GM12878 (cell line): ENCODE measurements at regions not wholly inside any gene's neighbourhood (a gene's known extent, or its start where the extent isn't known, plus 50 kb on each side); places are given as distances from the start of the nearest gene placed in this dataset.
A peak's percentile ranks its signal among the peaks of the same experiment; 100 is the strongest.

Experiments used
- CBX5 ChIP-seq: sonication (generic); IDR thresholded peaks from 2 replicates; pipeline ENCODE4 v1.6.1; 2016; ENCODE audit warnings: low read depth, moderate library complexity, mild to moderate bottlenecking, inconsistent platforms
- CREB1 ChIP-seq: IDR thresholded peaks from 2 replicates; pipeline ENCODE4 v1.6.1; 2012; ENCODE audit warnings: low read depth, mild to moderate bottlenecking, inconsistent platforms
- HCFC1 ChIP-seq: fragments of 150-350 bp; IDR thresholded peaks from 2 replicates; pipeline ENCODE4 v1.6.1; 2014; ENCODE audit warnings: low read length
- KAT2A ChIP-seq: conservative IDR thresholded peaks from 2 replicates; pipeline ENCODE4 v1.6.1; 2011; ENCODE audit warnings: low read depth, low read length; ENCODE audit not compliant: control insufficient read depth
- MEF2B ChIP-seq: fragments of 450-650 bp; IDR thresholded peaks from 2 replicates; pipeline ENCODE4 v1.6.1; 2018; ENCODE audit warnings: mild to moderate bottlenecking, moderate library complexity; ENCODE audit not compliant: partially characterized antibody, poor library complexity, severe bottlenecking
- SREBF1 ChIP-seq: IDR thresholded peaks from 2 replicates; pipeline ENCODE4 v1.6.1; 2012; ENCODE audit warnings: mild to moderate bottlenecking, low read length
- ZBED1 ChIP-seq: IDR thresholded peaks from 2 replicates; pipeline ENCODE4 v1.6.1; 2016; ENCODE audit warnings: borderline replicate concordance
- ZZZ3 ChIP-seq: IDR thresholded peaks from 2 replicates; pipeline ENCODE4 v1.6.1; 2011; ENCODE audit warnings: low read depth; ENCODE audit not compliant: control insufficient read depth, insufficient read length
- TF ChIP-seq, protein P1 (sequence below): fragments of 450-650 bp; IDR thresholded peaks from 2 replicates; pipeline ENCODE4 v1.6.1; 2018; ENCODE audit warnings: mild to moderate bottlenecking, low read depth, moderate library complexity; ENCODE audit not compliant: partially characterized antibody
- TF ChIP-seq, protein P2 (sequence below): IDR thresholded peaks from 2 replicates; pipeline ENCODE4 v1.6.1; 2012; ENCODE audit warnings: improper control_type of control experiment, low read depth, low read length; ENCODE audit not compliant: insufficient replicate concordance
- TF ChIP-seq, protein P3 (sequence below): fragments of 450-650 bp; IDR thresholded peaks from 2 replicates; pipeline ENCODE4 v1.6.1; 2017; ENCODE audit warnings: mild to moderate bottlenecking, moderate library complexity
- TF ChIP-seq, protein P4 (sequence below): IDR thresholded peaks from 2 replicates; pipeline ENCODE4 v1.6.1; 2012; ENCODE audit warnings: low read depth, low read length, improper control_type of control experiment
- TF ChIP-seq, protein P5 (sequence below): IDR thresholded peaks from 2 replicates; pipeline ENCODE4 v1.6.1; 2012; ENCODE audit warnings: mild to moderate bottlenecking, low read depth, low read length

DNA sequence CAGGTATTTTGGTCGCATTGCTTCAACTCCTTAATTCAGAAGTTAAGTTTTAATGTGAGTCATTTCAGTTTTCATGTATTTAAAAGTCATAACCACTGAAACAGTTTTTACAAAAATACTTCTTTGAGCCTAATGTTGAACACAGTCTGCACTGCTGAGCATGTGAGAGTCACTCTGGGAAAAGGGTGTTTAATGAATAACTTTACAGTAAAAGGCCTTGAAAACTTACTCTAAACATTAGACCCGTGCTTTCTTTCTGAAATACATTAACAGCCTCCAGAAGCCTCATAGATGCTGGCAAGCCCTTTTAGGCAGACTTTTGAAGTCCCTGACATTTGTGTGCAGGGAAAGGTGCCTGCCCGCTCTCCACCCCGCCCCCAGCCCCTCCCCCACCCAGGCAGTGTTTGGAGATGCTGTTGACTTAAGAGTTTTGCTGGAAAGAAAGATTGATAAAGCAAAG lies 68.9 kb upstream of the NR2F2 start (continued):
- TF ChIP-seq MEF2B (peak; percentile 62), CREB1 (no peak), HCFC1 (no peak), CBX5 (no peak), KAT2A (no peak), ZZZ3 (no peak), ZBED1 (no peak), SREBF1 (no peak)
- TF ChIP-seq, protein P1, sequence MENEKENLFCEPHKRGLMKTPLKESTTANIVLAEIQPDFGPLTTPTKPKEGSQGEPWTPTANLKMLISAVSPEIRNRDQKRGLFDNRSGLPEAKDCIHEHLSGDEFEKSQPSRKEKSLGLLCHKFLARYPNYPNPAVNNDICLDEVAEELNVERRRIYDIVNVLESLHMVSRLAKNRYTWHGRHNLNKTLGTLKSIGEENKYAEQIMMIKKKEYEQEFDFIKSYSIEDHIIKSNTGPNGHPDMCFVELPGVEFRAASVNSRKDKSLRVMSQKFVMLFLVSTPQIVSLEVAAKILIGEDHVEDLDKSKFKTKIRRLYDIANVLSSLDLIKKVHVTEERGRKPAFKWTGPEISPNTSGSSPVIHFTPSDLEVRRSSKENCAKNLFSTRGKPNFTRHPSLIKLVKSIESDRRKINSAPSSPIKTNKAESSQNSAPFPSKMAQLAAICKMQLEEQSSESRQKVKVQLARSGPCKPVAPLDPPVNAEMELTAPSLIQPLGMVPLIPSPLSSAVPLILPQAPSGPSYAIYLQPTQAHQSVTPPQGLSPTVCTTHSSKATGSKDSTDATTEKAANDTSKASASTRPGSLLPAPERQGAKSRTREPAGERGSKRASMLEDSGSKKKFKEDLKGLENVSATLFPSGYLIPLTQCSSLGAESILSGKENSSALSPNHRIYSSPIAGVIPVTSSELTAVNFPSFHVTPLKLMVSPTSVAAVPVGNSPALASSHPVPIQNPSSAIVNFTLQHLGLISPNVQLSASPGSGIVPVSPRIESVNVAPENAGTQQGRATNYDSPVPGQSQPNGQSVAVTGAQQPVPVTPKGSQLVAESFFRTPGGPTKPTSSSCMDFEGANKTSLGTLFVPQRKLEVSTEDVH, result no peak
- TF ChIP-seq, protein P2, sequence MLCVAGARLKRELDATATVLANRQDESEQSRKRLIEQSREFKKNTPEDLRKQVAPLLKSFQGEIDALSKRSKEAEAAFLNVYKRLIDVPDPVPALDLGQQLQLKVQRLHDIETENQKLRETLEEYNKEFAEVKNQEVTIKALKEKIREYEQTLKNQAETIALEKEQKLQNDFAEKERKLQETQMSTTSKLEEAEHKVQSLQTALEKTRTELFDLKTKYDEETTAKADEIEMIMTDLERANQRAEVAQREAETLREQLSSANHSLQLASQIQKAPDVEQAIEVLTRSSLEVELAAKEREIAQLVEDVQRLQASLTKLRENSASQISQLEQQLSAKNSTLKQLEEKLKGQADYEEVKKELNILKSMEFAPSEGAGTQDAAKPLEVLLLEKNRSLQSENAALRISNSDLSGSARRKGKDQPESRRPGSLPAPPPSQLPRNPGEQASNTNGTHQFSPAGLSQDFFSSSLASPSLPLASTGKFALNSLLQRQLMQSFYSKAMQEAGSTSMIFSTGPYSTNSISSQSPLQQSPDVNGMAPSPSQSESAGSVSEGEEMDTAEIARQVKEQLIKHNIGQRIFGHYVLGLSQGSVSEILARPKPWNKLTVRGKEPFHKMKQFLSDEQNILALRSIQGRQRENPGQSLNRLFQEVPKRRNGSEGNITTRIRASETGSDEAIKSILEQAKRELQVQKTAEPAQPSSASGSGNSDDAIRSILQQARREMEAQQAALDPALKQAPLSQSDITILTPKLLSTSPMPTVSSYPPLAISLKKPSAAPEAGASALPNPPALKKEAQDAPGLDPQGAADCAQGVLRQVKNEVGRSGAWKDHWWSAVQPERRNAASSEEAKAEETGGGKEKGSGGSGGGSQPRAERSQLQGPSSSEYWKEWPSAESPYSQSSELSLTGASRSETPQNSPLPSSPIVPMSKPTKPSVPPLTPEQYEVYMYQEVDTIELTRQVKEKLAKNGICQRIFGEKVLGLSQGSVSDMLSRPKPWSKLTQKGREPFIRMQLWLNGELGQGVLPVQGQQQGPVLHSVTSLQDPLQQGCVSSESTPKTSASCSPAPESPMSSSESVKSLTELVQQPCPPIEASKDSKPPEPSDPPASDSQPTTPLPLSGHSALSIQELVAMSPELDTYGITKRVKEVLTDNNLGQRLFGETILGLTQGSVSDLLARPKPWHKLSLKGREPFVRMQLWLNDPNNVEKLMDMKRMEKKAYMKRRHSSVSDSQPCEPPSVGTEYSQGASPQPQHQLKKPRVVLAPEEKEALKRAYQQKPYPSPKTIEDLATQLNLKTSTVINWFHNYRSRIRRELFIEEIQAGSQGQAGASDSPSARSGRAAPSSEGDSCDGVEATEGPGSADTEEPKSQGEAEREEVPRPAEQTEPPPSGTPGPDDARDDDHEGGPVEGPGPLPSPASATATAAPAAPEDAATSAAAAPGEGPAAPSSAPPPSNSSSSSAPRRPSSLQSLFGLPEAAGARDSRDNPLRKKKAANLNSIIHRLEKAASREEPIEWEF, result no peak
- TF ChIP-seq, protein P3, sequence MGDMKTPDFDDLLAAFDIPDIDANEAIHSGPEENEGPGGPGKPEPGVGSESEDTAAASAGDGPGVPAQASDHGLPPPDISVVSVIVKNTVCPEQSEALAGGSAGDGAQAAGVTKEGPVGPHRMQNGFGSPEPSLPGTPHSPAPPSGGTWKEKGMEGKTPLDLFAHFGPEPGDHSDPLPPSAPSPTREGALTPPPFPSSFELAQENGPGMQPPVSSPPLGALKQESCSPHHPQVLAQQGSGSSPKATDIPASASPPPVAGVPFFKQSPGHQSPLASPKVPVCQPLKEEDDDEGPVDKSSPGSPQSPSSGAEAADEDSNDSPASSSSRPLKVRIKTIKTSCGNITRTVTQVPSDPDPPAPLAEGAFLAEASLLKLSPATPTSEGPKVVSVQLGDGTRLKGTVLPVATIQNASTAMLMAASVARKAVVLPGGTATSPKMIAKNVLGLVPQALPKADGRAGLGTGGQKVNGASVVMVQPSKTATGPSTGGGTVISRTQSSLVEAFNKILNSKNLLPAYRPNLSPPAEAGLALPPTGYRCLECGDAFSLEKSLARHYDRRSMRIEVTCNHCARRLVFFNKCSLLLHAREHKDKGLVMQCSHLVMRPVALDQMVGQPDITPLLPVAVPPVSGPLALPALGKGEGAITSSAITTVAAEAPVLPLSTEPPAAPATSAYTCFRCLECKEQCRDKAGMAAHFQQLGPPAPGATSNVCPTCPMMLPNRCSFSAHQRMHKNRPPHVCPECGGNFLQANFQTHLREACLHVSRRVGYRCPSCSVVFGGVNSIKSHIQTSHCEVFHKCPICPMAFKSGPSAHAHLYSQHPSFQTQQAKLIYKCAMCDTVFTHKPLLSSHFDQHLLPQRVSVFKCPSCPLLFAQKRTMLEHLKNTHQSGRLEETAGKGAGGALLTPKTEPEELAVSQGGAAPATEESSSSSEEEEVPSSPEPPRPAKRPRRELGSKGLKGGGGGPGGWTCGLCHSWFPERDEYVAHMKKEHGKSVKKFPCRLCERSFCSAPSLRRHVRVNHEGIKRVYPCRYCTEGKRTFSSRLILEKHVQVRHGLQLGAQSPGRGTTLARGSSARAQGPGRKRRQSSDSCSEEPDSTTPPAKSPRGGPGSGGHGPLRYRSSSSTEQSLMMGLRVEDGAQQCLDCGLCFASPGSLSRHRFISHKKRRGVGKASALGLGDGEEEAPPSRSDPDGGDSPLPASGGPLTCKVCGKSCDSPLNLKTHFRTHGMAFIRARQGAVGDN, result peak; percentile 49; the same call in 1 of the 2 replicates
- TF ChIP-seq, protein P4, sequence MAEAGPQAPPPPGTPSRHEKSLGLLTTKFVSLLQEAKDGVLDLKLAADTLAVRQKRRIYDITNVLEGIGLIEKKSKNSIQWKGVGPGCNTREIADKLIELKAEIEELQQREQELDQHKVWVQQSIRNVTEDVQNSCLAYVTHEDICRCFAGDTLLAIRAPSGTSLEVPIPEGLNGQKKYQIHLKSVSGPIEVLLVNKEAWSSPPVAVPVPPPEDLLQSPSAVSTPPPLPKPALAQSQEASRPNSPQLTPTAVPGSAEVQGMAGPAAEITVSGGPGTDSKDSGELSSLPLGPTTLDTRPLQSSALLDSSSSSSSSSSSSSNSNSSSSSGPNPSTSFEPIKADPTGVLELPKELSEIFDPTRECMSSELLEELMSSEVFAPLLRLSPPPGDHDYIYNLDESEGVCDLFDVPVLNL, result no peak
- TF ChIP-seq, protein P5, sequence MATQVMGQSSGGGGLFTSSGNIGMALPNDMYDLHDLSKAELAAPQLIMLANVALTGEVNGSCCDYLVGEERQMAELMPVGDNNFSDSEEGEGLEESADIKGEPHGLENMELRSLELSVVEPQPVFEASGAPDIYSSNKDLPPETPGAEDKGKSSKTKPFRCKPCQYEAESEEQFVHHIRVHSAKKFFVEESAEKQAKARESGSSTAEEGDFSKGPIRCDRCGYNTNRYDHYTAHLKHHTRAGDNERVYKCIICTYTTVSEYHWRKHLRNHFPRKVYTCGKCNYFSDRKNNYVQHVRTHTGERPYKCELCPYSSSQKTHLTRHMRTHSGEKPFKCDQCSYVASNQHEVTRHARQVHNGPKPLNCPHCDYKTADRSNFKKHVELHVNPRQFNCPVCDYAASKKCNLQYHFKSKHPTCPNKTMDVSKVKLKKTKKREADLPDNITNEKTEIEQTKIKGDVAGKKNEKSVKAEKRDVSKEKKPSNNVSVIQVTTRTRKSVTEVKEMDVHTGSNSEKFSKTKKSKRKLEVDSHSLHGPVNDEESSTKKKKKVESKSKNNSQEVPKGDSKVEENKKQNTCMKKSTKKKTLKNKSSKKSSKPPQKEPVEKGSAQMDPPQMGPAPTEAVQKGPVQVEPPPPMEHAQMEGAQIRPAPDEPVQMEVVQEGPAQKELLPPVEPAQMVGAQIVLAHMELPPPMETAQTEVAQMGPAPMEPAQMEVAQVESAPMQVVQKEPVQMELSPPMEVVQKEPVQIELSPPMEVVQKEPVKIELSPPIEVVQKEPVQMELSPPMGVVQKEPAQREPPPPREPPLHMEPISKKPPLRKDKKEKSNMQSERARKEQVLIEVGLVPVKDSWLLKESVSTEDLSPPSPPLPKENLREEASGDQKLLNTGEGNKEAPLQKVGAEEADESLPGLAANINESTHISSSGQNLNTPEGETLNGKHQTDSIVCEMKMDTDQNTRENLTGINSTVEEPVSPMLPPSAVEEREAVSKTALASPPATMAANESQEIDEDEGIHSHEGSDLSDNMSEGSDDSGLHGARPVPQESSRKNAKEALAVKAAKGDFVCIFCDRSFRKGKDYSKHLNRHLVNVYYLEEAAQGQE, result no peak
